ENCODE measurements at regions not wholly inside any gene's neighbourhood (a gene's known extent, or its start where the extent isn't known, plus 50 kb on each side); places are given as distances from the start of the nearest gene placed in this dataset.

GRCh38 chr7:86257894-86258293, 385.8 kb upstream of the GRM3 start:
- Histone ChIP-seq H3K27me3 (no peaks in the 10 kb centered on the region), H3K27ac (no peak overlapping the region), H3K9me3 (no peaks in the 10 kb centered on the region), H3K4me3 (no peak overlapping the region), H3K36me3 (no peaks in the 10 kb centered on the region), H3K4me1 (no peaks in the 10 kb centered on the region)
- WGBS, 2 donors: 87 to 90% methylated on average over 4 of the region's 4 CpGs
- intact Hi-C loops (cut with DNase I): no loop called here
- no peak for DNase-seq
- TF ChIP-seq POLR2A (IDR thresholded peaks at IDR 0.05) (no peak), CTCF (IDR thresholded peaks at IDR 0.05) (no peak)

DNA sequence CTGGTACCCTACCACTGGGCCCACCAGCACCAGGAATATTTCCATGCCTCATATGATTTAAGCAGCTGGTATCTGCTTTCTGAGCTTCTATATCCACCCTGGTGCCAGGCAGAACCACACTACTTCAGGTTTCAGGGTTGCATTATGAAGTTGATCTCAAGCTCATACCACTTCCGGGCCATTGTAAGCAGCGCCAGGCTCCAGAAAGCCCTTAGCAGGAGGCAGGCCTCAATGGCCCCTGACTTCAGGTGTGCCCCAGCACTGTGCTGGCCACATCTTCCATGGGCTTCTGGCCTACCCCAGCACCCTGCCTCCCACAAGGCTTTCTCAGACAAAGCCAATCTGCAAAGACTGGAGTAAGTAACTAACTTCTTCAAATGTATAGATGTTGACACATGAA, 391.3 kb upstream of the GRM3 start:
- Histone ChIP-seq H3K36me3 (no peaks in the 10 kb centered on the region), H3K9me3 (no peaks in the 10 kb centered on the region), H3K27me3 (no peaks in the 10 kb centered on the region), H3K27ac (no peak overlapping the region), H3K4me1 (no peaks in the 10 kb centered on the region), H3K4me3 (no peak overlapping the region)
- WGBS, 2 donors: no CpG with 5 or more reads among the region's 2 CpGs
- intact Hi-C loops (cut with DNase I): no loop called here
- no peak for TF ChIP-seq POLR2A (IDR thresholded peaks at IDR 0.05)
- no peak for DNase-seq

GRCh38 chr7:86248977-86249376, 394.7 kb upstream of the GRM3 start:
- Histone ChIP-seq H3K27me3 (no peaks in the 10 kb centered on the region), H3K9me3 (no peaks in the 10 kb centered on the region), H3K27ac (no peak overlapping the region), H3K4me3 (no peak overlapping the region), H3K36me3 (no peaks in the 10 kb centered on the region), H3K4me1 (no peaks in the 10 kb centered on the region)
- WGBS, 2 donors: 18 to 22% methylated on average over 1 of the region's 1 CpG
- intact Hi-C loops (cut with DNase I): no loop called here
- TF ChIP-seq CTCF (IDR thresholded peaks at IDR 0.05): no peak
- no peak for TF ChIP-seq POLR2A (IDR thresholded peaks at IDR 0.05)
- DNase-seq: no peak

GRCh38 chr7:86243171-86243570, 400.5 kb upstream of the GRM3 start:
- H3K4me3 ChIP-seq: no peak overlapping the region
- no peaks in the 10 kb centered on the region for H3K27me3 ChIP-seq
- DNase-seq: no peak
- 31 to 45% methylated on average over 1 of the region's 1 CpG for WGBS, 2 donors
- H3K36me3 ChIP-seq: no peaks in the 10 kb centered on the region
- no peaks in the 10 kb centered on the region for H3K4me1 ChIP-seq
- no peak for TF ChIP-seq CTCF (IDR thresholded peaks at IDR 0.05)
- TF ChIP-seq POLR2A (IDR thresholded peaks at IDR 0.05): no peak
- H3K9me3 ChIP-seq: no peaks in the 10 kb centered on the region
- intact Hi-C loops (cut with DNase I): no loop called here
- H3K27ac ChIP-seq: no peak overlapping the region

DNA sequence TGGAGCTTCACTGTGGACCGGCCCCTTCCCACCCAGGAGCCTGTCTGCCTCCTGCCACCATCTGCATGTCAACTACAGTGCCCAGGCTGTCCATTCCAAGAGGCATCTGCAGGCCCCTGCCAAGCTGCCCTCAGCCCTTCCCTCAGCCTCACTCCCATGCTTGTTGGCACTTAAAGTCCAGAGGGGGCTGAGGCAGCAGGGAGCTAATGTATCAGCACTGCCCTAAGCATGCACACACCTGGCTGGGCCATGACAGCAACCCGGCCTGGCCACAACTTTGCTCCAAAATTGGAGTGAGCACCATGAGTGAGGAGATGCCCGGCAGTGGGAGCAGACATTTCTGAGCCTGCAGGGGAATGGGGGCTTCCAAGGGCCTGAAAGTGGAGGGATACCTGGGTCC, 417.5 kb upstream of the GRM3 start:
- Histone ChIP-seq H3K27me3 (no peaks in the 10 kb centered on the region), H3K27ac (no peak overlapping the region), H3K9me3 (peaks cover 0 to 23% (median 3%) of the 10 kb centered on the region in 3 donors), H3K4me3 (no peak overlapping the region), H3K36me3 (no peaks in the 10 kb centered on the region), H3K4me1 (no peaks in the 10 kb centered on the region)
- no peak for TF ChIP-seq POLR2A (IDR thresholded peaks at IDR 0.05)
- no peak for TF ChIP-seq CTCF (IDR thresholded peaks at IDR 0.05)
- 63 to 80% methylated on average over 2 of the region's 3 CpGs for WGBS, 2 donors
- intact Hi-C loops (cut with DNase I): no loop called here
- DNase-seq: no peak

DNA sequence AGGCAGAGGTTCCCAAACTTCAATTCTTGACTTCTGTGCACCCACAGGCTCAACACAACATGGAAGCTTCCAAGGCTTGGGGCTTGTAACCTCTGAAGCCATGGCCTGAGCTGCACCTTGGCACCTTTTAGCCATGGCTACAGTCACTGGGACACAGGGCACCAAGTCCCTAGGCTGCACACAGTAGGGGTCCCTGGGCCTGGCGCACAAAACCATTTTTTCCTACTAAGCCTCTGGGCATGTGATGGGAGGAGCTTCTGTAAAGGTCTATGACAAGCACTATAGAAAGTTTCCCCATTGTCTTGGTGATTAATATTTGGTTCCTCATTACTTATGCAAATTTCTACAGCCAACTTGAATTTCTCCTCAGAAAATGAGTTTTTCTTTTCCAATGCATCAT, 420.9 kb upstream of the GRM3 start:
- Histone ChIP-seq H3K27ac (no peak overlapping the region), H3K27me3 (no peaks in the 10 kb centered on the region), H3K4me3 (no peak overlapping the region), H3K9me3 (peaks cover 0 to 23% (median 3%) of the 10 kb centered on the region in 3 donors), H3K36me3 (no peaks in the 10 kb centered on the region), H3K4me1 (no peaks in the 10 kb centered on the region)
- intact Hi-C loops (cut with DNase I): no loop called here
- TF ChIP-seq POLR2A (IDR thresholded peaks at IDR 0.05): no peak
- no peak for TF ChIP-seq CTCF (IDR thresholded peaks at IDR 0.05)
- WGBS, 2 donors: 100% methylated on average over 1 of the region's 1 CpG
- DNase-seq: no peak

All from esophagus squamous epithelium (tissue), 5 donors.